ENCODE measurements at regions not wholly inside any gene's neighbourhood (a gene's known extent, or its start where the extent isn't known, plus 50 kb on each side); places are given as distances from the start of the nearest gene placed in this dataset.
"Not testable (repeated sequence)": the region's sequence is repeated elsewhere in the genome, so short reads cannot be mapped to it uniquely, and the experiment has no call there.

- DNase-seq = no peak
Measured at GRCh38 chr2:16058747-16059358, 118.5 kb downstream of the MYCN start.

GRCh38 chr2:16058256-16058655 lies 117.9 kb downstream of the MYCN start:
- no peak for DNase-seq

GRCh38 chr2:16057661-16058060 lies 117.3 kb downstream of the MYCN start:
- DNase-seq = no peak

GRCh38 chr2:16055848-16056580 lies 115.7 kb downstream of the MYCN start:
- no peak for DNase-seq

GRCh38 chr2:16053437-16054257 lies 113.3 kb downstream of the MYCN start:
- no peak for DNase-seq

- not testable (repeated sequence) for DNase-seq
Measured at GRCh38 chr2:16052571-16053052, 112.3 kb downstream of the MYCN start.

GRCh38 chr2:16051841-16052564 lies 111.7 kb downstream of the MYCN start:
- no peak for DNase-seq

- no peak for DNase-seq
Measured at GRCh38 chr2:16050908-16051489, 110.6 kb downstream of the MYCN start.

GRCh38 chr2:16050261-16050907 lies 110.0 kb downstream of the MYCN start:
- DNase-seq = no peak

- DNase-seq = no peak
Measured at GRCh38 chr2:16049406-16049805, 109.1 kb downstream of the MYCN start.

- DNase-seq = no peak
Measured at GRCh38 chr2:16048466-16048865, 108.1 kb downstream of the MYCN start.

- no peak for DNase-seq
Measured at GRCh38 chr2:16047701-16048100, 107.4 kb downstream of the MYCN start.

GRCh38 chr2:16046649-16047048 lies 106.3 kb downstream of the MYCN start:
- no peak for DNase-seq

GRCh38 chr2:16045653-16046352 lies 105.5 kb downstream of the MYCN start:
- no peak for DNase-seq

GRCh38 chr2:16044946-16045456 lies 104.7 kb downstream of the MYCN start:
- no peak for DNase-seq

GRCh38 chr2:16043627-16044026 lies 103.3 kb downstream of the MYCN start:
- no peak for DNase-seq

- no peak for DNase-seq
Measured at GRCh38 chr2:16043192-16043591, 102.8 kb downstream of the MYCN start.

- no peak for DNase-seq
Measured at GRCh38 chr2:16042201-16042700, 101.9 kb downstream of the MYCN start.

GRCh38 chr2:16040271-16041010 lies 100.1 kb downstream of the MYCN start:
- no peak for DNase-seq

GRCh38 chr2:16039823-16040222 lies 99.5 kb downstream of the MYCN start:
- DNase-seq = no peak
